HG02973 (cell line): ENCODE measurements at regions not wholly inside any gene's neighbourhood (a gene's known extent, or its start where the extent isn't known, plus 50 kb on each side); places are given as distances from the start of the nearest gene placed in this dataset.
"Not testable (repeated sequence)": the region's sequence is repeated elsewhere in the genome, so short reads cannot be mapped to it uniquely, and the experiment has no call there.

Experiments
- ATAC-seq: cut with Tn5 transposase; IDR thresholded peaks from one replicate; pipeline ENCODE4 v1.9.1; 2021; ENCODE audit warnings: moderate library complexity; ENCODE audit not compliant: unreplicated experiment

GRCh38 chr14:44453433-44454171, 53.5 kb downstream of the FSCB start:
- ATAC-seq = no peak

DNA sequence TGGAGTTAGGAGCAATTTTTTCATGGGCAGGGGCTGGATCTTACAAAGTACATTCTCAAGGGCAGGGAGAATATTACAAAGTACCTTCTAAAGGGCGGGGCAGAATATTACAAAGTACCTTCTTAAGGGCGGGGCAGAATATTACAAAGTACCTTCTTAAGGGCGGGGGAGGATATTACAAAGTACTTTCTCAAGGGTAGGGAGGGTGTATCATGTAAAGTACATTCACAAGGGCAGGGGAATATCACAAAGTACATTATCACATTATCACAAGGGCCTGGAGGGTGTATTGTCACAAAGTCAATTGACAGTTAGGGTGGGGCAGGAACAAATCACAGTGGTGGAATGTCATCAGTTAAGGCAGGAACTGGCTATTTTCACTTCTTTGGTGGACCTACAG, 56.9 kb downstream of the FSCB start:
- not testable (repeated sequence) for ATAC-seq

GRCh38 chr14:44449680-44450079, 57.4 kb downstream of the FSCB start:
- ATAC-seq = no peak

DNA sequence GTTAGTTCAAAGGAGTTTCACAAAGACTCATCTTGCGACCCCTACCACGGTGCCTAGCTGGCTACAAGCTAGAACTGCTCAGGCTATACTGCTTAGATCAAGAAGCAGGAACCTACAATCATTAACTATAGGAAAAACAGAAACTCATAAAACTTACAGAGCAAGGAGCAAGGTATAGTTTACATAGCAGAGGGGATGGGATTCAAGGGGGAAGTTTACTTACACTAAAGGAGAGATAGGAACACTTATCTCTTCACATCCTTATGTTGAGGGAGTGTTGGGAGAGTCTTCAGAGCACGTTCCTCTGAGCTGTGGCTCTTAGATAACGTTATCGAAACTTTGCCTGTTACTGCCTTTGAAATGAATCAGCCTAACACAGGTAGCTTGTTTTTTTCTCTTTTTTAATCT, 58.1 kb downstream of the FSCB start:
- no peak for ATAC-seq

DNA sequence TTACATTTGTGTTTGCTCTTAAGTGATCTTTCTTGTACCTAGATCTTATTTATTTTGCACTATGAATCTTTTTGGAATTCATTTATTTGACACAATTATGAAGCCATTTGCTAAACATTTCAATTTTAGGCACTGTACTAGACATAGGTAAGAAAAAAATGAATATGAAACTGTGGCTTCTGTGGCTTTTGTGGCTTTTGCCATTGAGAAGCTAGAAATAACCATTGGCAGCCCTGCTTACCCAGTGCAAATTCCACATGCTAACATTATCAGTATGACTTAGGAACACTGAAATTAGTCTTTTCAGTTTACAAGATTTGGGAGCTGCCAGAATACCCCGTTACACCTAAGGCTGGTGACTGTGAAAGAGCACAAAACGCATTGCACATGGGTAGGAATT, 60.1 kb downstream of the FSCB start:
- ATAC-seq = no peak

DNA sequence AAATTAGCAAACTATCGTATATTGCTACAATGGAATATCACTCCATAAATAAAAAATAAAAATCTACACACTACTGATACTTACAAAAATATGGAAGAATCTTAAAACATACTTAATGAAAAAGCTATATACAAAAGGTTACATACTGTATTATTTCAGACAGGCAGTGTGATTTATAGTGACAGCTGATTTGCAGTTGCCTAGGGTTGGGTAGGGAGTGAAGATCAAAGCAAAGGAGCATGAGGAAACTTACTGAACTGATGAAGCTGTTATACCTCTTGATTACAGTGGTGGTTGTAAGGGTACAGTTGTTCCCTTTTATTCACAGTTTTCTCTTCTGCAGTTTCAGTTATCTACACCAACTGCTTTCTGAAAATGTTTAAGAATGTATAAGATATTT, 62.6 kb downstream of the FSCB start:
- no peak for ATAC-seq

GRCh38 chr14:44438936-44439335, 68.1 kb downstream of the FSCB start:
- no peak for ATAC-seq

GRCh38 chr14:44438221-44438620, 68.9 kb downstream of the FSCB start:
- ATAC-seq = no peak

DNA sequence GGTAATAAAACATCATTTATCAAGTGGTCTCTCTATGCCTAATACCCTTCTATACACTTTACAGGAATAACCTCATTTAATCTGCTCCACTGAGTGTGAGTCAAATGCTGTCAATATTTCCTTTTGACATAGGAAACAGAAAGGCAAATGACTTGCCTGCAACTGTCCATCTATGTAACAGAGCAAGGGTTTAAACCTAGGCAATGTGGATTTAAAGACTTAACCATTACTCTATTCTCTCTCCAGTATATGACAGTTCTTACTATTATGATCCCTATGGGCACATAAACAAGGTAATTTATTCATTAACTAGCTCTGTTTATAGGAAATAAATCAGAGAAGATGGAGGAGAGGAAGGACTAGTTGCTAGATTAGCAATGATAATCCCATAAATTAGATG, 70.6 kb downstream of the FSCB start:
- no peak for ATAC-seq

- no peak for ATAC-seq
These were observed 78.7 kb downstream of the FSCB start for GRCh38 chr14:44428231-44428945.

DNA sequence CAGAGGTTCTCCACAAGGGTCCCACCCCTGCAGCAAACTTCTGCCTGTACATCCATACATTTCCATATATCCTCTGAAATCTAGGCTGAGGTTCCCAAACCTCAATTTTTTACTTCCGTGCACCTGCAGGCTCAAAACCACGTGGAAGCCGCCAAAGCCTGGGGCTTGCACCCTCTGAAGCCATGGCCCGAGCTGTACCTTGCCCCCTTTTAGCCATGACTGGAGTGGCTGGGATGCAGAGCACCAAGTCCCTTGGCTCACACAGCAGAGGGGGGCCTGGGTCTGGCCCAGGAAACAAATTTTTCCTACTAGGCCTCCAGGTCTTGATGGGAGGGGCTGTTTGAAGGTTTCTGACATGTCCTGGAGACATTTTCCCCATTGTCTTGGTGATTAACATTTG, 84.4 kb downstream of the FSCB start:
- no peak for ATAC-seq

- no peak for ATAC-seq
These were observed 86.9 kb downstream of the FSCB start for GRCh38 chr14:44420226-44420625.

DNA sequence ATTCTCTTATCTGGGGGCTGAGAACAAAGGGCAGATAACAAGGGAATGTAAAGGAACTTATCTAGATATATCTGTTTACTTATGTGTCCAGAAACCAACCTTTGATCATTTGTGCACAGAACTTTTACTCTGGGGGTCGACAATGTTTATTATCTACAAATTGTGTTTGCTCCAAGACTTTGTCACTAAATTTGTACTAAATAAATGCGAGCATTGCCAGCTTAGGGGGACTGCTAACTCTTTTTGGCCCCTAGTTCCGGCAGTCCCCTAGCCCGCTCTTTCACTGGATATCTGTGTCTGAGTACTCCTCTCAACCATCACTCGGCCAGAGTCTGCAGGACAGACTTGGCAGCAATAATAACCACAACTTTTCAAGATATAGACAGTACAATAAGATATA, 88.2 kb downstream of the FSCB start:
- ATAC-seq = no peak

GRCh38 chr14:44417809-44418208, 89.3 kb downstream of the FSCB start:
- ATAC-seq = no peak

DNA sequence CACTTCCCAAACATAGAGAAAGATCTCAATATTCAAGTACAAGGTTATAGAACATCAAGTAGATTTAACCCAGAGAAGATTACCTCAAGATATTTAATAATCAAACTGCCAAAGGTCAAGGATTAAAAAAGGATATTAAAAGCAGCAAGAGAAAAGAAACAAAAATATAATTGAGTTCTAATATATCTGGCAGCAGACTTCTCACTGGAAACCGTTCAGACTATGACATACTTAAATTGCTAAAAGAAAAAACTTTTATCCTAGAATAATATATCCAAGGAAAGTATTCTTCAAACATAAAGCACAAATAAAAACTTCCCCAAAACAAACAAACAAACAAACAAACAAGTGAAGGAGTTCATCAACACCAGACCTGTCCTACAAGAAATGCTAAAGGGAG, 92.4 kb downstream of the FSCB start:
- no peak for ATAC-seq

DNA sequence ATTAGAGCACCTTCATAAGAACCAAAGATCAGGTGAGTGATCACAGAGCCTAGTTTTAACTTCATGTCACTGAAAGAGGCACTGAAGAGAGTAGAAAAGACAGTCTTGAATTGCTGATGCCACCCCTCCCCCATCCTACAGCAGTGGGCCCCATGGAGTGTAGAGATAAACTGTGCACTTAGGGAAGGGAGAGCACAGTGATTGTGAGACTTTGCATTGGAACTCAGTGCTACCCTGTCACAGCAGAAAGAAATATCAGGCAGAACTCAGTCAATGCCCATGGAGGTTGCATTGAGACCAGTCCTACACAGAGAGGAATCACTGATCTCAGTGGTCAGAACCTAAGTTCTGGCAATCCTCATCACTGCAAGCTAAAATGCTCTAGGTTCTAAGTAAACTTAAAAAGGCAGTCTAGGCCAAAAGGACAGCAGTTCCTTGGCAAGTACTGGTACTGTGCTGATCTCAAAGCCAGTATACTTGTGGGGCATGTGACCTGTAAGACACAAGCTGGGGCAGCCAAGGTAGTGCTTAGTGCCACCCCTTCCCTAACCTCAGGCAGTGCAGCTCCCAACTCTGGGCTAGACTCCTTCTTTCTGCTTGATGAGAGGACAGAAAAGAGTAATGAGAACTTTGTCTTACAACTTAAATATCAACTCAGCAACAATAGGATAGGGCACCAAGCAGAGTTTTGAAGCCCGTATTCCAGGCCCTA, 94.1 kb downstream of the FSCB start:
- ATAC-seq = no peak

GRCh38 chr14:44405011-44405486, 102.0 kb downstream of the FSCB start:
- no peak for ATAC-seq

DNA sequence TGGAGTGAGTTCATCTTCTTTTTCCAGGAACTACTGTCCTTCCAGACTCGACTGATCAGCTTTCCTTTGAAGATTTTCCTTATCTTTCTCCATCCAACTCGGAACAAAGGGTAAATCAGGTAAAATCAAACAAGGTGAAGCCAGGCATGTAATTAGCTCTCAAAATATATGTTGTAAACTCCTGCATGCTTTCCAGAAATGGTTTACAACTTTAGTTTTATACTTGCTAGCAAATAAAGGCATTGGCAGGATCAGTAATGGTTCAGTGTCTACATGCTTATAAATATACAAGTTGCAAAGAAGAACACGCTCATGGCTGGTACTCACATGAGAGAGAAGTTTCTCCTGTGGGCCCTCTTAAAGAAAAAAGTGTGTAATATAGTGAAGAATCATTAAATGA, 102.5 kb downstream of the FSCB start:
- no peak for ATAC-seq

DNA sequence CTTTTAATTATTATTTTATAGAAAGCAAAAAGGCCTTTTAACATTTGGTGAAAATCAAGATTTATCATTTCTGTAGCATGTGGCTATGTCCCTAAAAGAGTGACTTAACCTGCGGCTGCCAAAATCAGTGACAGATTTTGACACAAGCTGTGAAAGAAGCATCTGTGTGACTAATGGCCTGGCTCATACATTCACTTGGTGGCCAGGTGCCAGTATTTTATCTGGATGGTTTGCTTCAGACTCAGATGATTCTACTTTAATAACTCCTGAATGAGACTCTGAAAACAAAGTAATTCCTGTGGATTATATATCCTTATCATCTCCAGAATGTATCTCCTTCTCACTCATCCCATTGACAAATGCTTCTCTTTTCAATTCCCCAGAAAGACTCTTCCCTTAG, 103.0 kb downstream of the FSCB start:
- ATAC-seq = no peak

- ATAC-seq = no peak
These were observed 103.9 kb downstream of the FSCB start for GRCh38 chr14:44403193-44403592.

GRCh38 chr14:44396226-44396625, 110.9 kb downstream of the FSCB start:
- ATAC-seq = no peak

DNA sequence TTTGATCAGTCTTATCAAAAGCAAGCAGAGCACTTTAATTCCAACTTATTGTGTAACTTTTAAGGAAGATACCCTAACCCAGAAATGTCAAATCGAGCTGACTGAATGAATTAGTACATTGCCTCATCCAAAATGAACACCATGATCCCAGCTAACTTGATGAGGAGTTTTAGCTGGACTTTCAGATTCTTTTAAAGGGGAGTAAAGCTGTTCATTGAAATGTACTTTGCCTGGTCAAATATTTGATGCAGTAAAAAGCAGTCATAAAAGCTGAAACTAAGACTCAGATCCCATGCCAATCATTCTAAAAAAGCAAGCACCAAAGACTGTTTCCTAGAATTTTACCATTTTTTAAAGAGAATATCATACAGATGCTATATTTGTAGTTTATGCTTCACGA, 114.1 kb downstream of the FSCB start:
- ATAC-seq = no peak
